ENCODE measurements at regions not wholly inside any gene's neighbourhood (a gene's known extent, or its start where the extent isn't known, plus 50 kb on each side); places are given as distances from the start of the nearest gene placed in this dataset.

- no peak for DNase-seq (ENCODE audit: low spot score)
Observed at GRCh38 chr1:56073206-56073605, 506.2 kb downstream of the PLPP3 start.

GRCh38 chr1:56072310-56072709 lies 507.1 kb downstream of the PLPP3 start:
- DNase-seq (ENCODE audit: low spot score) = no peak

GRCh38 chr1:56071351-56071750 lies 508.0 kb downstream of the PLPP3 start:
- no peak for DNase-seq (ENCODE audit: low spot score)

- DNase-seq (ENCODE audit: low spot score) = no peak
Observed at GRCh38 chr1:56070601-56071000, 508.8 kb downstream of the PLPP3 start.

GRCh38 chr1:56069824-56070223 lies 509.5 kb downstream of the PLPP3 start:
- no peak for DNase-seq (ENCODE audit: low spot score)

- DNase-seq (ENCODE audit: low spot score) = peak; percentile 19
Observed at GRCh38 chr1:56068908-56069307, 510.5 kb downstream of the PLPP3 start.

GRCh38 chr1:56068210-56068609 lies 511.2 kb downstream of the PLPP3 start:
- DNase-seq (ENCODE audit: low spot score) = no peak

- DNase-seq (ENCODE audit: low spot score) = no peak
Observed at GRCh38 chr1:56065729-56066128, 513.6 kb downstream of the PLPP3 start.

GRCh38 chr1:56064705-56065104 lies 514.7 kb downstream of the PLPP3 start:
- DNase-seq (ENCODE audit: low spot score) = no peak

- no peak for DNase-seq (ENCODE audit: low spot score)
Observed at GRCh38 chr1:56063461-56063860, 515.9 kb downstream of the PLPP3 start.

- DNase-seq (ENCODE audit: low spot score) = no peak
Observed at GRCh38 chr1:56062625-56063024, 516.7 kb downstream of the PLPP3 start.

GRCh38 chr1:56061824-56062223 lies 517.5 kb downstream of the PLPP3 start:
- DNase-seq (ENCODE audit: low spot score) = no peak

- peak; percentile 20 for DNase-seq (ENCODE audit: low spot score)
Observed at GRCh38 chr1:56060906-56061305, 518.5 kb downstream of the PLPP3 start.

- DNase-seq (ENCODE audit: low spot score) = no peak
Observed at GRCh38 chr1:56057466-56058405, 521.6 kb downstream of the PLPP3 start.

GRCh38 chr1:56056438-56057287 lies 522.7 kb downstream of the PLPP3 start:
- peak; percentile 12 for DNase-seq (ENCODE audit: low spot score)

GRCh38 chr1:56054959-56055358 lies 524.4 kb downstream of the PLPP3 start:
- DNase-seq (ENCODE audit: low spot score) = no peak

- DNase-seq (ENCODE audit: low spot score) = no peak
Observed at GRCh38 chr1:56052041-56052440, 527.3 kb downstream of the PLPP3 start.

- DNase-seq (ENCODE audit: low spot score) = no peak
Observed at GRCh38 chr1:56050911-56051310, 528.5 kb downstream of the PLPP3 start.

GRCh38 chr1:56045477-56045876 lies 533.9 kb downstream of the PLPP3 start:
- DNase-seq (ENCODE audit: low spot score) = no peak

- no peak for DNase-seq (ENCODE audit: low spot score)
Observed at GRCh38 chr1:56045062-56045461, 534.3 kb downstream of the PLPP3 start.

GRCh38 chr1:56036479-56036878 lies 542.9 kb downstream of the PLPP3 start:
- DNase-seq (ENCODE audit: low spot score) = no peak

- DNase-seq (ENCODE audit: low spot score) = no peak
Observed at GRCh38 chr1:56034847-56035481, 544.4 kb downstream of the PLPP3 start.

Measured in AG08396 (cell line).